K562 (cell line): ENCODE measurements at regions not wholly inside any gene's neighbourhood (a gene's known extent, or its start where the extent isn't known, plus 50 kb on each side); places are given as distances from the start of the nearest gene placed in this dataset.

Source experiments
- ADNP ChIP-seq: fragments of 200-800 bp; sonication (Bioruptor generic); IDR thresholded peaks from 2 replicates; pipeline ENCODE4 v1.6.1; 2016; ENCODE audit warnings: missing genetic modification characterization, missing compliant biosample characterization
- ATF1 ChIP-seq, 2 experiments: fragments of 450-650 bp in 1 of 2; IDR thresholded peaks; 2 replicates each; pipeline ENCODE4 v1.6.1; 2016; ENCODE audit warnings: missing compliant biosample characterization in 1 of 2, missing genetic modification characterization in 1 of 2
- CREB3L1 ChIP-seq: fragments of 450-650 bp; IDR thresholded peaks from 2 replicates; pipeline ENCODE4 v1.6.1; 2014; ENCODE audit warnings: low read depth, mild to moderate bottlenecking, moderate library complexity, borderline replicate concordance
- ELF1 ChIP-seq: fragments of 200-800 bp; sonication (Bioruptor generic); IDR thresholded peaks from 2 replicates; pipeline ENCODE4 v1.6.1; 2016; ENCODE audit warnings: missing genetic modification characterization, missing compliant biosample characterization
- EP400 ChIP-seq: fragments of 450-650 bp; IDR thresholded peaks from 2 replicates; pipeline ENCODE4 v1.6.1; 2017; ENCODE audit warnings: antibody characterized with exemption, mild to moderate bottlenecking, moderate library complexity
- HINFP ChIP-seq: fragments of 450-650 bp; conservative IDR thresholded peaks from 2 replicates; pipeline ENCODE4 v1.6.1; 2016; ENCODE audit warnings: missing genetic modification characterization, low read depth, mild to moderate bottlenecking, control low read depth, missing compliant biosample characterization
- HNRNPL ChIP-seq: fragments of 200-400 bp; formaldehyde crosslinking; IDR thresholded peaks from 2 replicates; pipeline ENCODE4 v1.6.1; 2017; ENCODE audit warnings: low read depth, mild to moderate bottlenecking, low read length
- MTF1 ChIP-seq: fragments of 250-450 bp; sonication (Bioruptor Pico); IDR thresholded peaks from 2 replicates; pipeline ENCODE4 v1.9.0; 2021; ENCODE audit warnings: moderate library complexity, mild to moderate bottlenecking, inconsistent platforms, borderline replicate concordance
- PRPF4 ChIP-seq: fragments of 200-400 bp; formaldehyde crosslinking; IDR thresholded peaks from one replicate; pipeline ENCODE4 v1.6.1; 2017; ENCODE audit warnings: low read length, low read depth, mild to moderate bottlenecking; ENCODE audit not compliant: insufficient read depth, poor library complexity, severe bottlenecking
- RBM39 ChIP-seq: fragments of 200-400 bp; formaldehyde crosslinking; optimal IDR thresholded peaks from 2 replicates; pipeline ENCODE3; 2018; ENCODE audit warnings: low read depth, low read length
- RNF2 ChIP-seq: sonication (generic); IDR thresholded peaks from 2 replicates; pipeline ENCODE4 v1.6.1; 2016
- TF ChIP-seq, protein P1 (sequence below): fragments of 450-650 bp; formaldehyde crosslinking; IDR thresholded peaks from 2 replicates; pipeline ENCODE4 v1.4.0; 2022; ENCODE audit warnings: missing genetic modification characterization
- TF ChIP-seq, protein P2 (sequence below): fragments of 250-450 bp; sonication (Bioruptor Pico); IDR thresholded peaks from 2 replicates; pipeline ENCODE4 v1.4.0; 2020
- TF ChIP-seq, protein P3 (sequence below), 3 experiments: IDR thresholded peaks in 2 of 3; conservative IDR thresholded peaks in 1 of 3; 2 replicates each; pipeline ENCODE4 v1.5.1; 2011 to 2012; ENCODE audit warnings: low read length in 3 of 3, mild to moderate bottlenecking in 3 of 3, control low read depth in 2 of 3, improper control_type of control experiment in 1 of 3, inconsistent platforms in 1 of 3, low read depth in 1 of 3, mixed read lengths in 1 of 3, moderate library complexity in 1 of 3; ENCODE audit not compliant: insufficient read depth in 2 of 3

GRCh38 chr13:99436686-99437416 lies 64.4 kb upstream of the TM9SF2 start (continued):
- 0 out of 2 replicates have a peak, but pooled peaks have one; percentile 25 for TF ChIP-seq CREB3L1
- TF ChIP-seq HINFP (tag), result peak; percentile 53; the same call in 1 of the 2 replicates
- TF ChIP-seq RNF2, result peak; percentile 32; the same call in 1 of the 2 replicates
- TF ChIP-seq PRPF4, result no peak
- TF ChIP-seq, protein P1, sequence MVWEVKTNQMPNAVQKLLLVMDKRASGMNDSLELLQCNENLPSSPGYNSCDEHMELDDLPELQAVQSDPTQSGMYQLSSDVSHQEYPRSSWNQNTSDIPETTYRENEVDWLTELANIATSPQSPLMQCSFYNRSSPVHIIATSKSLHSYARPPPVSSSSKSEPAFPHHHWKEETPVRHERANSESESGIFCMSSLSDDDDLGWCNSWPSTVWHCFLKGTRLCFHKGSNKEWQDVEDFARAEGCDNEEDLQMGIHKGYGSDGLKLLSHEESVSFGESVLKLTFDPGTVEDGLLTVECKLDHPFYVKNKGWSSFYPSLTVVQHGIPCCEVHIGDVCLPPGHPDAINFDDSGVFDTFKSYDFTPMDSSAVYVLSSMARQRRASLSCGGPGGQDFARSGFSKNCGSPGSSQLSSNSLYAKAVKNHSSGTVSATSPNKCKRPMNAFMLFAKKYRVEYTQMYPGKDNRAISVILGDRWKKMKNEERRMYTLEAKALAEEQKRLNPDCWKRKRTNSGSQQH (CRISPR knock-in tag), result no peak
- peak; percentile 18; the same call in 1 of the 2 replicates for TF ChIP-seq EP400
- TF ChIP-seq, protein P2, sequence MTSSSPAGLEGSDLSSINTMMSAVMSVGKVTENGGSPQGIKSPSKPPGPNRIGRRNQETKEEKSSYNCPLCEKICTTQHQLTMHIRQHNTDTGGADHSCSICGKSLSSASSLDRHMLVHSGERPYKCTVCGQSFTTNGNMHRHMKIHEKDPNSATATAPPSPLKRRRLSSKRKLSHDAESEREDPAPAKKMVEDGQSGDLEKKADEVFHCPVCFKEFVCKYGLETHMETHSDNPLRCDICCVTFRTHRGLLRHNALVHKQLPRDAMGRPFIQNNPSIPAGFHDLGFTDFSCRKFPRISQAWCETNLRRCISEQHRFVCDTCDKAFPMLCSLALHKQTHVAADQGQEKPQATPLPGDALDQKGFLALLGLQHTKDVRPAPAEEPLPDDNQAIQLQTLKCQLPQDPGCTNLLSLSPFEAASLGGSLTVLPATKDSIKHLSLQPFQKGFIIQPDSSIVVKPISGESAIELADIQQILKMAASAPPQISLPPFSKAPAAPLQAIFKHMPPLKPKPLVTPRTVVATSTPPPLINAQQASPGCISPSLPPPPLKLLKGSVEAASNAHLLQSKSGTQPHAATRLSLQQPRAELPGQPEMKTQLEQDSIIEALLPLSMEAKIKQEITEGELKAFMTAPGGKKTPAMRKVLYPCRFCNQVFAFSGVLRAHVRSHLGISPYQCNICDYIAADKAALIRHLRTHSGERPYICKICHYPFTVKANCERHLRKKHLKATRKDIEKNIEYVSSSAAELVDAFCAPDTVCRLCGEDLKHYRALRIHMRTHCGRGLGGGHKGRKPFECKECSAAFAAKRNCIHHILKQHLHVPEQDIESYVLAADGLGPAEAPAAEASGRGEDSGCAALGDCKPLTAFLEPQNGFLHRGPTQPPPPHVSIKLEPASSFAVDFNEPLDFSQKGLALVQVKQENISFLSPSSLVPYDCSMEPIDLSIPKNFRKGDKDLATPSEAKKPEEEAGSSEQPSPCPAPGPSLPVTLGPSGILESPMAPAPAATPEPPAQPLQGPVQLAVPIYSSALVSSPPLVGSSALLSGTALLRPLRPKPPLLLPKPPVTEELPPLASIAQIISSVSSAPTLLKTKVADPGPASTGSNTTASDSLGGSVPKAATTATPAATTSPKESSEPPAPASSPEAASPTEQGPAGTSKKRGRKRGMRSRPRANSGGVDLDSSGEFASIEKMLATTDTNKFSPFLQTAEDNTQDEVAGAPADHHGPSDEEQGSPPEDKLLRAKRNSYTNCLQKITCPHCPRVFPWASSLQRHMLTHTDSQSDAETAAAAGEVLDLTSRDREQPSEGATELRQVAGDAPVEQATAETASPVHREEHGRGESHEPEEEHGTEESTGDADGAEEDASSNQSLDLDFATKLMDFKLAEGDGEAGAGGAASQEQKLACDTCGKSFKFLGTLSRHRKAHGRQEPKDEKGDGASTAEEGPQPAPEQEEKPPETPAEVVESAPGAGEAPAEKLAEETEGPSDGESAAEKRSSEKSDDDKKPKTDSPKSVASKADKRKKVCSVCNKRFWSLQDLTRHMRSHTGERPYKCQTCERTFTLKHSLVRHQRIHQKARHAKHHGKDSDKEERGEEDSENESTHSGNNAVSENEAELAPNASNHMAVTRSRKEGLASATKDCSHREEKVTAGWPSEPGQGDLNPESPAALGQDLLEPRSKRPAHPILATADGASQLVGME (CRISPR knock-in tag), result no peak
- no peak for TF ChIP-seq RBM39
- TF ChIP-seq, protein P3, sequence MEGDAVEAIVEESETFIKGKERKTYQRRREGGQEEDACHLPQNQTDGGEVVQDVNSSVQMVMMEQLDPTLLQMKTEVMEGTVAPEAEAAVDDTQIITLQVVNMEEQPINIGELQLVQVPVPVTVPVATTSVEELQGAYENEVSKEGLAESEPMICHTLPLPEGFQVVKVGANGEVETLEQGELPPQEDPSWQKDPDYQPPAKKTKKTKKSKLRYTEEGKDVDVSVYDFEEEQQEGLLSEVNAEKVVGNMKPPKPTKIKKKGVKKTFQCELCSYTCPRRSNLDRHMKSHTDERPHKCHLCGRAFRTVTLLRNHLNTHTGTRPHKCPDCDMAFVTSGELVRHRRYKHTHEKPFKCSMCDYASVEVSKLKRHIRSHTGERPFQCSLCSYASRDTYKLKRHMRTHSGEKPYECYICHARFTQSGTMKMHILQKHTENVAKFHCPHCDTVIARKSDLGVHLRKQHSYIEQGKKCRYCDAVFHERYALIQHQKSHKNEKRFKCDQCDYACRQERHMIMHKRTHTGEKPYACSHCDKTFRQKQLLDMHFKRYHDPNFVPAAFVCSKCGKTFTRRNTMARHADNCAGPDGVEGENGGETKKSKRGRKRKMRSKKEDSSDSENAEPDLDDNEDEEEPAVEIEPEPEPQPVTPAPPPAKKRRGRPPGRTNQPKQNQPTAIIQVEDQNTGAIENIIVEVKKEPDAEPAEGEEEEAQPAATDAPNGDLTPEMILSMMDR (IDR thresholded peaks at IDR 0.05 in 2 of 3, conservative IDR thresholded peaks at IDR 0.05 in 1 of 3; ENCODE audit: insufficient read depth in 2 of 3, low read depth in 1 of 3, low read length in 3 of 3), result peak; percentile 99 to 100 (median 100)
- no peak for TF ChIP-seq HNRNPL
- TF ChIP-seq ATF1 (CRISPR knock-in tag; IDR thresholded peaks at IDR 0.05), result 0 out of 2 replicates have a peak, but pooled peaks have one; percentile 30
- TF ChIP-seq ATF1 (tag; IDR thresholded peaks at IDR 0.05), result peak; percentile 83
- no peak for TF ChIP-seq MTF1 (CRISPR knock-in tag)
- no peak for TF ChIP-seq ELF1
- TF ChIP-seq ADNP (tag), result peak; percentile 56; the same call in 1 of the 2 replicates
